GM18909 (cell line): ENCODE measurements at regions not wholly inside any gene's neighbourhood (a gene's known extent, or its start where the extent isn't known, plus 50 kb on each side); places are given as distances from the start of the nearest gene placed in this dataset.

Experiments
- ATAC-seq: cut with Tn5 transposase; IDR thresholded peaks from one replicate; pipeline ENCODE4 v1.9.1; 2021; ENCODE audit warnings: mild to moderate bottlenecking; ENCODE audit not compliant: unreplicated experiment, poor library complexity

DNA sequence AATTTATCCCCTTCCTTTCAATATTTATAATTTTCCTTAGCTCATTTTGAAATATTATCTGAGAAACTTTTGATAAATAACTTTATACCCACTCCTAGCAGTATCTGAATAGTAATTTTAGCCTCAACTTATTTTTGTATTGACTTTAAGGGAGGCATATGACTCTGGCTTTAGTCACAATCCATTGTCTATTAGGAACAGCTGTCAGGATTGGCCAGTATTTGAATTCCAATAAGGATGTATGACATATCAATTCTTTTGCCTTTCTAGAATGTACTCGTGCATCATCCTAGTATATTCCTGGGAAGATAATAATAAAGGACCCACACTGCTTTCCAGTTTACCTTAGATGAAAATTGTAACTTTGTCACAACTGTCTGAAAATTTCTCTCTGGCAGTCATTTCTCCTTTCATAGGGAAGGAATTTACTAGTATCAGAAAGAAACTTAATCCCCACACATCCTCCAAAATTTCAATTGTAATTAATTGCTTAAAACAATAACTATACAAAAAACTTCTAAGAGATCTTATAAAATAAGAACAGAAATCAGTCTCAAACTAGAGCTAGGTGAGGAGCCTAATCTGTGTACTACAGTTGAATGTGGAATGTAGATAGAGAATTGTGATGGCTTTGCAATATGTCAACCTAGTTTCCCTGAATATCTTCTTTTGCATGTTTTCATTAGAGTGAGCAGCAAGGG is 121.0 kb upstream of the EPHA5 start:
- ATAC-seq = no peak

DNA sequence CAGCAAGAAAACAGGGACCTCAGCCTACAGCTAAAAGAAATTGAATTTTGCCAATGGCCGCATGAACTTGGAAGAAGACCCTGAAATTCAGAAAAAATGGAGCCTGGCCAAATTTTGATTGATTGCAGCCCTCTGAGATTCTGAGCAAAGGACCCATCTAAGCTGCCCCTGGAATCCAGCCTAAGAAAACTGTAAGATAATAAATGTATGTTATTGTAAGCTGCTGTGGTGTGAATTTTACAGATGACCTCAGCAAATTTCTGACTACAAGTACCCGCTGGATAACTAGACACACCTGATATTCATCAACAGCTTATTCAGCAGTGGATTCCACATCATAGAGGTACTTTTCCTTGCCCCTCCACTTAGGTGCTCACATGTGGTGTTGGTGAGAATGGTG is 119.5 kb upstream of the EPHA5 start:
- ATAC-seq = no peak

DNA sequence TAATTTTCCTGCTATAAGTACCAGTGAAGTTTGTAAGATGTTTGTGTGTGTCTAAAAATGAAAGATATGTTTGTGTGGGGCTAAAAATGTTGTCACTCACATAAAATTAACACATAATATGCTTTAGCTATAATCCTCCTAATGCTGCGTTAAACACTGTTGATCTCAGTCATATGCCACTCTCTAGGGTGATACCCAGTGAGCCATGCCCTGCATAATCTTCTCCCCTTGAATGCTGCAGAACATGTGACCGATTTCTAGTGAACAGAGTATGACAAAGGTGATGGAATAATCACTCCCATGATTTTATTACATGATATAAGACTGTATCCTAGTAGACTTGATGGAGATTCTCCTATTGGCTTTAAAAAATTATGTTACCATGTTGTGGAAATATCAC is 119.1 kb upstream of the EPHA5 start:
- ATAC-seq = no peak

DNA sequence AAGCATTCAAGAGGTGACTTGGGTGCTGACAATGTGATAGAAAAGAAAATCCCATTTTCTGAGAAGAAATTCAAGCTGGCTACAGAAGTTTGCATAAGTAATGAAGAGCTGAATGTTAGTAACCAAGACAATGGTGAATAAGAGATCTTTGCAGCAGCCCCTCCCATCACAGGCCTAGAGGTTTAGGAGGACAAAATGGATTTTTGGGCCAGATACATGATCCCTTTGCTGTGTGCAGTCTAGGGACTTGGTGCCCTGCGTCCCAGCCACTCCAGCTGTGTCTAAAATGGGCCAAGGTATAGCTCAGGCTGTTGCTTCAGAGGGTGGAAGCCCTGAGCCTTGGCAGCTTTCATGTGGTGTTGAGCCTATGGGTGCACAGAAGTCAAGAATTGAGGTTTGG is 107.0 kb upstream of the EPHA5 start:
- no peak for ATAC-seq

DNA sequence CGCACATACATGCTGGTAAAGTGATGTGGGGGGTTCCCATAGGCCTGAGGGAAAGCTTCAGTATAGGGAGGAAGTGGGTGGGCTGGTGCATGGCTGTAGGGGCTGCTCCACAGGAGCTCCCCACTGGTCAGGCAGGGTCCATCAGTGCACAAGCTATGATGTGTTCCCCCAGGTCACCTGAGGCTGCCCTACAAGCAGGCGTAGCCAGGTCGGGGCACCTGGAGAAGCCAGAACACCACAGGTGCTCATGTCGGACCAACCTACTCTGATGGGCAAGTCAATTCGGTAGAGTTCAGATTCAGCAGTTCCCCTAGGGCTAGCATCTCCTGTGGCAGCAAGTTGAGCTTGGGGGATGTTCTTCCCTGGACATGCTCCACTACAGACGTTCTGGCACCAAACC is 103.3 kb upstream of the EPHA5 start:
- no peak for ATAC-seq

DNA sequence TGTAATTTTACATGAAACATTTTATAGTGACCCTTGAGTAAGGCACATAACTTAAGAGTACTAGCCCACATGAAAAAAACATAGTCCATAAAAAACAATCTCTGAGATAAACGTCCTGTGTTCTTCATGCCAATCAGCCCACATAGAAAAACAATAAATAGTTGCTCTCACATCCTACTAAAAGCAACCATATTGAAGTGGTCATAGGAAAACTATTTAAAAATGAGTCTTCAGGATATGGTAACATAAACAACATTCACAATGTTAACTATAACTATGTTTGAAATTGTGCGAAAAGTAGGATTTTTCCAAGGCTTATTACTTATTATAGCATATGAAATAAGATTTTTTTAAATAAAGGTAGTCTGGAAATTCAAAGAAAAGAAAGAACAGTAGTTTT is 77.1 kb upstream of the EPHA5 start:
- ATAC-seq = no peak

DNA sequence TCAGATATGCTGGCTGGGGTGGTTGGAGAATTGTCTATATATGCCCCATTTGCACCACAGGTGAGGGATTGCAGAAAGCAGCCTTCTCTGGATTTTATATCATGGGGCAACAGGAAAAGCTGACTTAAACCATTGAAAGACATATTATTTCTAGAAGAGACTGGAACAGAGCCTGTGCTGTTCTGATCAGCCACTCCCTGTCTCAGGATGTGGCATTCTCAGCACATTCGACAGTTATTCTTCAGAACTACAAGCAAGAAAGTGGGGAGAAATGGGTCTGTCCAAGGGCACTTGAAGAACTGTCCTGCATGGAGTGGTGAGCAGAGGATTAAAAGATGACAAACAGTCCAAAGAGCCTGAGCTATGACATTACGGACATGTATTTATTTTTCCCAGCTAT is 67.8 kb upstream of the EPHA5 start:
- ATAC-seq = no peak

DNA sequence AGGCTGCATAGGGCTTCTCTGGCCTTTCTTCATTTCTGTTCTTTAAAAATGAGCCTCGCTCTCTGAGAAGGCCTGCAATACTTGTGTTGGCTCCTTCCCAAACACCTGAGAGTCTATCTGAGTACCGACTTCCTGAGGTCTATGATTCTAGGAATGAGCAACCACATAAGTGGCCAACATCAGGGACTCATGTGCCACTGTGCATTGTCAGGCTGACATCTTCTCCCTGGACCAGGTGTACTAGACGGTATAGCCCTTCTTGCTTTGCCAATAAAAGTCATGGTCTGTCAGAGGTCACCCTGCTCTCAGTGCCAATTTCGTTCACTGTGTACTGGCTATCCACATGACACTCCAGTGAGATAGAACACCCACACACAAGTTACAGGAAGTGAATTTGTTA is 67.4 kb upstream of the EPHA5 start:
- ATAC-seq = no peak

DNA sequence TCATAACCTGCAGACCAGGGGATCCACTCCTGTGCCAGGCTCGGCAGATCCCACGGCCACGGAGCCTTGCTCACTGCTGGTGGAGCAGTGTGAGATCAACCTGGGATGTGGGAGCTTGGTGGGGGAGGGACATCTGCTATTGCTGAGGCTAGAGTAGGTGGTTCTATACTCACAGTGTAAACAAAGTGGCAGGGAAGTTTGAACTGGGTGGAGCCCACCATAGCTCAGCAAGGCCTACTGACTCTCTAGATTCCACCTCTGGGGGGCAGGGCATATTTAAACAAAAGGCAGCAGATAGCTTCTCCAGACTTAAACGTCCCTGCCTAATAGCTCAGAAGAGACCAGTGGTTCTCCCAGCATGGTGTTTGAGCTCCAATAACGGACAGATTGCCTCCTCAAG is 54.7 kb upstream of the EPHA5 start:
- no peak for ATAC-seq
